Effector CD4-positive, alpha-beta T cell (primary cell): ENCODE measurements at regions not wholly inside any gene's neighbourhood (a gene's known extent, or its start where the extent isn't known, plus 50 kb on each side); places are given as distances from the start of the nearest gene placed in this dataset.

ENCODE experiments used
- DNase-seq: peaks from one replicate; pipeline ENCODE4 v3.0.0-alpha.2; 2020

DNA sequence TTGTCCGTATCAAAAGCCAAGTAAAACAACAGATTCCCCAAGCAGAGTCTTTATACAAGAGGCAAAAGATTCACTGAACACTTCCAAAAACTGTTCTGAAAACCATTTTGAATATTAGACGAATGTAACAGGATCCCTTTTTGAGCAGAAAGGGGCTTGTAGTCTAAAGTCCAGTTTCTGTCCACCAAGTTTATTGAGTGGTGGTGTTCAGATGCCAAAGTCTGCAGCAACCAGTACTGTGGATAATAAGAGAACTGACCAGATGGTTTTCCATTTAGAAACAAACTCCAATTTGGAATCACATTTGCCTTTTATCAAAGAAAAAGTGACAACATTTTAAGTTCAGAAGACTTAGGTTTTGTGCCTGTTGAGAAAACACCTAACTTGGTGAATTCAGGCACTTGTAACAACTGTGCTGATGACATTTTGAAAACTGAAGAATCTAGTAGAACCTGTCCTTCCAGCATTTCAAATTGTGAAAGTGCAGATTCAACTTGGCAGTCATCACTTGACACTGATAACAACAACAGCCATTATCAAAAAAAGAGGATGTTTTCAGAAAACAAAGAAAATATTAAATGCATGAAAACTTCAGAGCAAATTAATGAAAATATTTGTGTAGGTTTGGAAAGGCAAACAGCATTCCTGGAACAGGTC is 217.1 kb downstream of the CSNK2A3 start:
- no peak for DNase-seq

DNA sequence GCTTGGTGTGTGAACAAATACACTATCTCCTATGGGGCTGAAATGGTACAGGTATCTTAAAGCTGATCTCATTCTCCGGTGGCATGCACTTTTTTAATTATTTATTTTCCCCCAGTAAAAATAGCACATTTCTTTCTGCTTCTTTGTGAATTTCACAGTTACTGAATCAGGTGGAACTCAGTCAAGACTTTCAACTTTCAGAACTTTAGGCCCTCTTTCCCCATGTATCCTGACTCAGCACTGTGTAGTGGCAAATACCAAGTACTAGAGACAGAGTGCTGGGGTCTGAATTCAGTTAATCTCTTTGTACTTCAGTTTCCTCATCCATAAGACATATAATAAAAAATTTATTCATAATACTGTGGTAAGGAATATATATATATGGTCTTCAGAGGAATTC is 223.9 kb downstream of the CSNK2A3 start:
- no peak for DNase-seq

DNA sequence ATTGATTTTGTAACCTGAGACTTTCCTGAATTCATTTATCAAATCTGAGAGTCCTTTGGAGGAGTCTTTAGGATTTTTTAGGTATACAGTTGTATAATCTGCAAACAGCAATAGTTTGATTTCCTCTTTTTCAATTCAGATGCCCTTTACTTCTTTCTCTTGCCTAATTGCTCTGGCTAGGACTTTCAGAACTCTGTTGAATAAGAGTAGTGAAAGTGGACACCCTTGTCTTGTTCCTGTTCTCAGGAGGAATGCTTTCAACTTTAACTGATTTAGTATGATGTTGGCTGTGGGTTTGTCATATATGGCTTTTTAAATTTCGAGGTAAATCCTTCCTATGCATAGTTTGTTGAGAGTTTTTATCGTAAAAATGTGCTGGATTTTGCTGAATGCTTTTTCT is 227.4 kb downstream of the CSNK2A3 start:
- DNase-seq: no peak

DNA sequence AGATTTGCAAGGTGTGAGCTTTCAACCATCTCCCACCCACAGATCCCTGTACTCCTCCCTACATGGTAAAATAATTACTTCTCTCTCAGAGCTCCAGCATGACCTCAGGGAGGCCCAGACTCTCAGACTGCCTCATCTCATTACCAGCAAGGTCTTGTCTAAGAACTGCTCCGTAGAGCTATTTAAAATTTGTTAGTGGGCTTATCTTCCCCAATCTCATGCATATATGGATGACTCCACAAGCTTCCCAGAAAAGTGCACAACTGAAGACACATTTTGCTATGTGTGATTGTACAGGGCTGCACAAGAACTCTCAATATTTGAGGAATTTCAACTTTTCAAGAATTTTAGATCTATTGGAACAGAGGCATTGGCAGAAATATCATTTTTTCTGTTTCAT is 230.3 kb downstream of the CSNK2A3 start:
- no peak for DNase-seq

DNA sequence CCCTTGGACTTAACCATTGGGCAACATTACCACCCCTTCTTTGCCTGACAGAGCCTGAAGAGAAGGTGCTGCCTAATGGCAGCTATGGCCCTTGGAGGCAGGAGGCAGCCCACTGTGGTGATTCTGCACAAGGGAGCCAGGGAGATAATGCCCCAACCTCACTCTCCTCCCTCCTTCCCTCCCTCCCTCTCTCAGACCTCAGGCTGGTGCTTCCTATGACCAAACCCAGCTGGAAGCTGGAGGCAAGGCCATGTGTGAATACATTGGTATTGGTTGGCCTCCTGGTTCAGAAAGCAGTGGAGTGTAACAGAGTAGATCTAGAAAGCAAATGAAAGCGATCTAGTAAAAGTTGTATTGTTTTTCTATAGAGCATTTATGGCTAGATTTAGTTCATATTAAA is 233.1 kb downstream of the CSNK2A3 start:
- no peak for DNase-seq

DNA sequence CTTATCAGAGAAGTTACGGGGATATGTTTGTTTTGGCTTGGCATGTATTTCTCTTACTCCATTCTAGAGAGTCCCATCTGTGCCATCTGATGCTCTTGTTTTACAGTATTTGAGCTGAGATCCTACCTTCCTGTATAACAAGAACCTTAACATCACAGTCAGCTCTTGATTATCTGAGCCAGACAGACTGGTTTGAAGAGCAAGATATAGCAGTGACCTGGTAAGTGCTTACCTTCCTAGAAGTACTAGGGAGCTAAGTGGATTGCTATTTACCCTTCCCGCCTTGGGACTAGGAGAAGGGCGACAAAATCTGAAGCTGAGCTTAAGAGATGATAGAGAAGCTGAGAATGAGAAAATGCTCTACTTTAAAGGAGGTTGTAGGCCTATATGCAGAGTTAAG is 235.3 kb downstream of the CSNK2A3 start:
- no peak for DNase-seq

DNA sequence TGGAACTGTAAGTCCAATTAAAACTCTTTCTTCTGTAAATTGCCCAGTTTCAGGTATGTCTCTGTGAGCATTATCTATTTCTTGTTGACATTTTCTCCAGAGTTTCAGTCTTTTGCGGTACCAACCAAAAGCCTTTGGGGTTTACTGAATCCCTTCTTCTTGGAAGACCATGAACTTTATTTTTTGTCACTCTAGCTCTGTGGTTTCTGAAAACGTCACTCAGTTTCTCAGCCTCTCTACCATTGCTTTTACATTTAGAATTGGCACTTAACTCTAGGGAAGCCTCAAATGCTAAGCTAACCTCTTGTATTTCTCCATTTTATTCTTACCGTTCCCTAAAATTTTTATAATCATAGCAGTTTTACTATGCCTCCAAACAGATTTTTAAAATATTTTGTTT is 237.6 kb downstream of the CSNK2A3 start:
- DNase-seq: no peak

DNA sequence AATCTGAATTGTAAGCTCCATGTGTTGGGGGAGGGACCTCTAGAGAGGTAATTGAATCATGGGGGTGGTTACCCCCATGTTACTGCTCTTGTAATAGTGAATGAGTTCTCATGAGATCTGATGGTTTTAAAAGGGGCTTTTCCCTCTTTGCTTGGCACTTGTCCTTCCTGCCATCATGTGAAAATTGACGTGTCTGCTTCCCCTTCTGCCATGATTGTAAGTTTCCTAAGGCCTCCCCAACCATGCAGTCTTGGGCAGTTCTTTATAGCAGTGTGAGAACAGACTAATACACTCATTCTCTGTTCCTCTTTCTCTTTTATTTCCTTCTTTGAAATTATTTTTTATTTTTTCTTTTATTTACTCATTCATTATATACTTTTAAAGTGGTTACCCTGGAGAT is 239.4 kb downstream of the CSNK2A3 start:
- DNase-seq: no peak

DNA sequence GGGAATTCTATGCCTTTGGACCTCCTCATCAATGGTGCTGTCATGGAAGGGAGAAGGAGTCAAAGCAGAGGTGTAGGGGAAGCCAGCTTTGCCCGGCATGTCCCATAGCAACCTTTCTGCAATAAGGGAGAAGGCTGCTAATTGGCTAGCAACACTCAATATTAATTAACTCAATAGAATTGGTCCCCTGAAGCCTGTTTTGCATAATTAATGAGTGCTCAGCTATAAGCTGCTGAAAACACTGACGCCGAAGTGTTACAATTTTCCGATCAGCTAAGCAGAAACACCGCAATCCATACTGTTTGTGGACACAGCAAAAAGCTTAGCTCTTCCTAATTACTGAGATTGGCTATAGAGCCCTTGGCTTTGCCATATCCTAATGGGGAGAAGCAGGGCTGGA is 245.0 kb downstream of the CSNK2A3 start:
- no peak for DNase-seq

DNA sequence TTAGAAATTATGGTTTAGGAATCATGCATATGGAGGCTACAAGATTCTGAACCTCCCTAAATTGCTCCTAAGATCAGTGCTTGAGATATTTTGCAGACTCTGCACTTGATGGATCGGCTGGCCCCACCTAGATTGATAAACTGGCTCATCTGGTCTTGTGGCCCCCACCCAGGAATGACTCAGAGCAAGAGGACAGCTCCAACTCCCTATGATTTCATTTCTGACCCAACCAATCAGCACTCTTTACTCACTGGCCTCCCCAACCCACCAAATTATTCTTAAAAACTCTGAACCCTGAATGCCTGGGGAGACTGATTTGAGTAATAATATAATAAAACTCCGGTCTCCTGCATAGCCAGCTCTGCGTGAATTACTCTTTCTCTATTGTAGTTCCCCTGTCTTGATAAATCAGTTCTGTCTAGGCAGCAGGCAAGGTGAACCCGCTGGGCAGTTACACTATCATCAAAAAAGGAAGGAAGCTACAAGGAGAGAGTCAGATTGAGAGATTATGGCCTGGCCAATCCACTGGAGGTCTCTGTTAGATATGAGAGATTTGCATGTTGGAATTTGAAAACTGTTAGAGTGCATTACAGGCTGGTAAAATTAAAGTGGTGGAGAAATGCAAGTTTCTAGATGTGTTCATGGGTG is 245.8 kb downstream of the CSNK2A3 start:
- DNase-seq: no peak

DNA sequence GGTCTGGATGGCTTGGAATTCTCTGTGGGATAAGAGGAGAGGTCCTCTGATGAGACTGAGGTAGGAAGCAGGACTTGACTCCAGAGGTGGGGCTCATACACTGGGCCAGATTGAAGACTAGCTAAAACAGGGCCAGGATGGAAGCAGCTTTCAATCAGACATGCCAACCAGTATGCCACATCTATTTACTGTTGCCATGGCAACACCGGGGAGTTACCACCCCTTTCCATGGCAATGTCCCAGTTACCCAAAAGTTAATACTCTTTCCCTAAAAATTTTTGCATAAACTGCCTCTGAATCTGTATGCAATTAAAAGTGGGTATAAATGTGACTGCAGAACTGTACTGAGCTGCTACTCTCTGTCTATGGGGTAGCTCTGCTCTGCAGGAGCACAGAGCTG is 247.5 kb upstream of the ZBED5 start:
- no peak for DNase-seq

DNA sequence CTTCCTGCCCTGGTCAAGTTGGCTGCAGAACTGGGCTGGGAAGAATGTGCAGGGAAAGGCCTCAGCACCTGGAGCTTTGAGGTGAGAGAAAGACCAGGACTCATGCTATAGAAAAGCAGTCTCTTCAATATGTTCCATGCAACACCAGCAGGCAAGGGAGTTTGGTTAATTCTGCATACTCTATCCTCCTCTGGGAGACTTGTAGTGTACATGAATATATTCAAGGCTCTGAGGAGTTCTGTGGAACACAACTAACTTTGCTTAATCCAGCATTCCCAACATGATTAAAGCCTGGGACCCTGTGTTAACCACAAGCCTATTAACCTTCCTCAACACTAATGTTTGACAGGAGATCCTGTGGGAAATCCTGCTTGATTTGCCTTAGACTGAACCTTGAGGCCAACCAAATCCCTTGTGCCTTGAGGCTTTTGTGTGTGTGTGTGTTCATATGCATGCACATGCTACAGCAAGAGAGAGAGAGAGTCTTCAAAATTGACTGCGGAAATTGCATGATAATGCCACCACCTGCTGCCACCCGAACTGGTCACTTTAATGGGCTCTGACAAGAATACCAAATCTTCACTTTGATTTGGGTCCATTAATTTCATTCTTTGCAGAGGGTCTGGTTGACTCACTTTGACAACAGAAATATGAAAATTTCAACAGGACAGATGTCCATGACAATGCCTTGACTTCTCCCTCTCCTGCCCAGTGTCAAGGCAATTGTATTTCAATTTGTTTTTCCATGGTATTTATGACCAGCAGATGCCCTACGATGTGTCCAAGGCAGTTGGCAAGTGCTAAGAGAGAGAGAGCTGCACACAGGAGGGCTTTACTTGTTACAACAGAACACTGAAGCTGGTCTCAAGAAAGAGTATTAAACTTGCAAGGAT is 238.2 kb upstream of the ZBED5 start:
- DNase-seq: no peak

DNA sequence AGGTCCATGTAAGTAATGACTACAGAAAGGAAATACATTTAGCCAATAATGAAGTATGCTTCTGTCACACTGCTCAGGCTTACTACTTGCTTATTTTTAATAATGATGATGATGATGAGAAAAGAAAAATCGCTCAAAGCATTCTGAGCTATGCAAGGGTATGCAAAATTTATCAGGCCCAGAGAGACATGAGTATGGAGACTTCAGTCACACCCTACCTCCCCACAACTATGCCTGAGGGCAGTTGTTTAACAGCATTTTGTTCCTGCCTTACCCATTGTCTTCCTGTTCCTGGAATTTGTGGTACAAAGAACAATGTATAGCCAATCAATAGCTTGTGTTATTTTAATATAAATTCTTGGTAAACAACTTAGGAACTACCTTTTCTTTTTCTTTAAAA is 232.6 kb upstream of the ZBED5 start:
- no peak for DNase-seq

DNA sequence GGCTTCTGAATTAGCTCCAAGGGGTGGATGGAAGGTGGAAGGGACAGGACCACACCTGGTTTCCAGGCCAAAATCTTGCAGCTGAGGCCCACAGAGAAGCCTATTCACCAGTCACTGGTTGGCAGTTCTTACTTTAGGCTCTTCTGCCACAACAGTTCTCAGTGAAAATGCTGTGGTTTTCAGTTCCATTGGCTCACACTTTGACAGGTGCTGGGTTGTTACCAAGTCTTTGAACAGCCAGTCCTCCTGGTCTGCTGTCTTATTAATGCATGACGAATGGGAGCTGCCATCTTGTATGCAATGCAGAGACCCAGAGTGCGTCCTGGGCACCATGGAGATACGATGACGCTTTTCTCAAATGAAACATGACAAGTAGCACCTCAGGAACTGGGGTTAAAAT is 232.0 kb upstream of the ZBED5 start:
- no peak for DNase-seq

DNA sequence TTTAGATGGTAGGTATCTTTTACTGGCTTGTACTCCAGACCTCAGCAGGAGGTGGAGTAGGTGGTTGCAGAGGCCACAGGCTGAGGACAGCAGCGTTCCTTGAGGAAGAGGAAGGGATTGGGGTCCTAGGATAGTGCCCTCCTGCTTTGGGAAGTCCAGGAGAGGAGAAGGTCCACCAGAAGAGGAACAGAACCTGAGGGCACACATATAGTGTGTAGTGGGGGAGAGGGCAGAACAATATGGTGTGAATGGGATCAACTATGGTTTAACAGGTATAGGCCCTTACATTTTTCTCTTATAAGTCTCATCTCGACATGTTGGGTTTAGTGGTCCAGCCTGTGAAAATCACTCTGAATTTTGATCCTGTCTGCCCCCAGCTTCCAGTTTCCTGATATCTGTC is 229.1 kb upstream of the ZBED5 start:
- no peak for DNase-seq

DNA sequence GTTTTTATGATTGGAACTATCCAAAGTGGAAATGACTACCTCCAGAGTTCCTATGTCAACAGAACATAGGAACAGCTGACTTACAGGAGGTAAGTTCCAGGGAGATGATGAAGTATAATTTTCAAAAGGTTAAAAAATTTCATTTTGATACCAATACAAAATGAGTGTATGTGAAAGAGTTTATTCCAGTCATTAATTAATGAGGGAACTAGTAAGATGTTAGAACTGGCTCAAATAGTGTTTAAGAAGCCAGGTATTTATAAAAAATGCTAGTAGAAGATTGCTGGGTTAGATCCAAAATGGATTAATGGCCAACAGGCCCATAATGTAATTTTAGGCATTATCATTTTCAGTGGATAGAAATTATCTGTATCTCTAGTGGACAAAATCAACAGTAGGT is 227.7 kb upstream of the ZBED5 start:
- no peak for DNase-seq

DNA sequence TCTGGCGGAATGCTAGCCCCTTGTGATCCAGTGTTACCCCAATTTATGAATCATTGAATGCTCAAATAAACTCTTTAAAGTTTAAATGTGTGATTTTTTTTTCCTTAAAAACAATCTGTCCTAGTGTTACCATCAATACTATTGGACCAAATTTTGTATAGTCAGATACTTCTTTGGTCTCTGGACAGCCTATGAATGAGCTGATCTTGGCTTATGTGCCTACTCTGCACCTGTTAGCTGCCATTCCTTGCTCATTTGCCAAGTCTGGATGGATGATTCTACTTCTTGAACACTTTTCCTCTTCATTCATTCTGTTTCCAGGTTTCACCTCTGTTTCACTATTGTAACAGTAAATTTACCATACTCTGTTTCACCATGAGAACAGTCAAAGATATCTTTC is 226.5 kb upstream of the ZBED5 start:
- DNase-seq: no peak

DNA sequence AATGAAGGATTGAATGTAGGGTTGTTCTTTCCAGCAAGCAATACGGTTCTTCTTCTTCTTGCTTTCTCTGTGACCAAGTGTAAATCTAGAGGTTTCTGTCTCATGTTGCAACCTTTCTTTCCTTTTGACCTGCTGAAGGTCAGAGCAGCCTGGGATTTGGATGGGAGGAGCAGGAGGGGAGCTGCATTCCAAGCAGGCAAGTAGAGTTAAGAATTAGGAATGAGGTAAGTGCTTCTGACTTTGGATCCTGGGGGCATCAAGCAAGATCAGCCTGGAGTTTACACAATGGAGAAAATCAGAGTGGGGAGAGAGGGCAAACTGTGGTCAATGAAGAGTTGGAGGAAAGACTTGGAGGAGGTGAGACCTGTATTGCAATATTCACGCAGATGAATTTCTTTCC is 225.6 kb upstream of the ZBED5 start:
- no peak for DNase-seq

DNA sequence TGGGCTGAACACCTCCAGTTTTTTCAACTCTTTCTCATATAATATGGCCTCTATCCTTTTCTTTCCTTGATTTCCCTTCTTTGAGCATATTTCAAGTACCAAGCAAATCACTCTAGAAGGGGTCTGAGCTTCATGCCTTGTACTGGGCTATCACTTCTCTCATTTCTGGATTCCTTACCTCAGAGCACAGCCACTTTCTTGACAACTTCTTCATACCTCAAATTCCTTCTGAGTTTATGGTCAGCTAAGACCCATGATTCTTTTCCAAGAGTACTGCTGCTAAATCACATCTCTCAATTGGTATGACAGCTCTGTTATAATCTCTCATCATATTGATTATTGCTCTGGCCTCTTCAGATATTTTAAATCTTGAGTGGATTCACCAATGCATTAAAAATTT is 224.8 kb upstream of the ZBED5 start:
- no peak for DNase-seq

DNA sequence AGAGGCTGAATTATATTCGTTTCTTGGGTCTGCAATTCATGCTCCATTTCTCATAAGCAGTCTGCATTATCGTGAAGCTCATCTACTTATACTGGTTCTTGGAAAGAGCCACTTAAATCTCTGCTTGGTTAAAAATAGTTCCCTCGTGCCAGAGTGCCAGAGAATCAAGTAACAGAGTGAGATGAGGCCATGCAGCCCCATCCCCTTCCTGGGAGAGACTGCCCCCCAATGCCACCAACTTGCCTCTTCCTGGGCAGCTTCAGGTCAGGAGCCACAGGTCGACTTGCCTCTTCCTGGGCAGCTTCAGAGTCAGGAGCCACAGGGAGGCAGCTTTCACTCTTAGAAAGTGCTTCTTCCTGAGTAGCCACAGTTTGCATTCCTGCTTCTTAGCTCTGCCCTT is 223.9 kb upstream of the ZBED5 start:
- no peak for DNase-seq

DNA sequence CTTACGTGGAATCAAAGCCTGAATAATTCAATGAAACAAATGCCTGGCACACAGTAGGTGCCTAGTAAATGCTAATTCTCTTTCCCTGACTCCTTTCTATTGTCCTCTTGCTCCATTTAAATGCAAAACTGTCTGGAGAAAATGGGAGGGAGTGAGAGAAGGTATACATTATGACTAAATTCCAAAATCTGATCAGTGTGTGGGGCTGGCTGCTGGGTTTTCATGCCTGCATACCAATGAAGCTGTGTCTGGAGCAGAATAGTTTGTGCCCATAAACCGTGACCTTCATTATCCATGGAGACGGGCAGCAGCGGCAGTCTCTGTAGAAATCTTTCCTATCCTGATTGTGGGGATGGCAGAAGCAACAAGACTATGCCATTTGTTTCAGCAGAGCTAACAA is 223.4 kb upstream of the ZBED5 start:
- DNase-seq: no peak

DNA sequence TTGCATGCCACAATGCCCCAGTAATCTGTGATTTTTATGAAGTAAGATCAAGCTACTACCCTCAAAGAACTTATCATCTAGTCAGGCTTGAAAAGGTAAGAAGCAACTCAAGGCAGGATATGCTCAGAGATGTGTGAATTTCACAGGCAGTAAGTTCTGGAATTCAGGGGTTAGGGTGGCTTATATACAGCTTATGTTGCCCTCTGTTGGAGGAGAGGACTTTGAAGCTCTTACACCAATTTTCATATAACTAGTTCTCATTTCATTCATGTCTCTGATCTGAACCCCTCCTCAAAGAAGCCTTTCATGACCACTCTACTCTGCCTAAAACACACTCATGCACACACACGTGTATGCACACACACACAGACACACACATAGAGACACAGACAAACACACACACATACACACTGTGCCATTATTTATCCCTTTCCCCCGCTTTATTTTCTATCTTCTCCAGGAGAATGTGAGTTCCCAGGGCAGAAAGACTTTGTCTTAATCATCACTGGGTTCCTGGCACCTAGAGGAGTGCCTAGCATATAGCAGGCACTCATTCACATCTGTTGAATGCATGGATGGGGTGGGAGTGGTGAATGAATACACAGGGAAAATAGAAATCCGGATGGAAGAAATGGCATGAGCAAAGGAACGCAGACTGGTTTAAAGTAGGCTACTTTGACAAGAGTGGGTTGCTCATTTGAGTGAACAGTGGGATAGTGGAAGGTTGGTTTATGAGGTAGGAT is 220.7 kb upstream of the ZBED5 start:
- no peak for DNase-seq

DNA sequence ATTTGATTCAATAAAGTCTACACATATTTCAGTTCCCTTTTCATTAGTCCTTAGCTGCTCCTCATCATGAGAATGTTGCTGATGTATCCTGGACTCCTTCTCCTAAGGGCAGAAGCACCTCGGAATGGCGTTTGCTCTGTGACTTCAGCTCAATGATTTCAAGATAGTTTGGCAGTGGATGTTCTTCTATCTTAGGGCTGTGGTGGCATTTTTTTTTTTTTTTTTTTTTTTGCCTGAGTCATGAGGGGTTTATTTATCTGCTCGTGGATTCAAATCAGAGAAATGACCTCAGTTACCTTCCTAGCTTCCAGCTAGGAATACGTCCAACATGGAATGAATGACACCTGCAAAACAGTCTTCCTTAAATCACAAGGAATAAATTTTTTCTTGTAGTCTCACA is 220.0 kb upstream of the ZBED5 start:
- DNase-seq: no peak
